GM23338 (cell line): ENCODE measurements at regions not wholly inside any gene's neighbourhood (a gene's known extent, or its start where the extent isn't known, plus 50 kb on each side); places are given as distances from the start of the nearest gene placed in this dataset.

Experiments
- ATAC-seq: fragments of 200-7000 bp; cut with Tn5 transposase; 3 replicates; pipeline ENCODE4 v1.9.1; 2020
- DNase-seq: peaks from one replicate; pipeline ENCODE4 v3.0.0-alpha.2; 2015; ENCODE audit warnings: low spot score
- H2AFZ ChIP-seq: fragments of 200-600 bp; sonication (generic); 2 replicates; pipeline ENCODE4 v1.8.0; 2016; ENCODE audit warnings: antibody characterized with exemption, mild to moderate bottlenecking, moderate library complexity
- H3F3A ChIP-seq: fragments of 200-600 bp; sonication (generic); replicated peaks from 2 replicates; pipeline ENCODE4 v1.8.0; 2017; ENCODE audit warnings: antibody characterized with exemption, mixed run types, low read depth
- H3K27ac ChIP-seq: fragments of 200-600 bp; sonication (generic); 2 replicates; pipeline ENCODE4 v1.6.1; 2016; ENCODE audit warnings: low read depth
- H3K27me3 ChIP-seq: fragments of 200-600 bp; sonication (generic); 2 replicates; pipeline ENCODE4 v1.8.0; 2016; ENCODE audit warnings: mild to moderate bottlenecking, mixed run types, moderate library complexity; ENCODE audit not compliant: insufficient read depth
- H3K36me3 ChIP-seq: fragments of 200-600 bp; sonication (generic); 2 replicates; pipeline ENCODE4 v1.8.0; 2016; ENCODE audit warnings: mild to moderate bottlenecking; ENCODE audit not compliant: insufficient read depth
- H3K4me1 ChIP-seq: fragments of 200-600 bp; sonication (generic); 2 replicates; pipeline ENCODE4 v1.8.0; 2016; ENCODE audit warnings: mild to moderate bottlenecking, moderate library complexity; ENCODE audit not compliant: insufficient read depth
- H3K4me2 ChIP-seq: fragments of 200-600 bp; sonication (generic); 2 replicates; pipeline ENCODE4 v1.7.1; 2017; ENCODE audit warnings: mixed run types
- H3K4me3 ChIP-seq: fragments of 200-600 bp; sonication (generic); 2 replicates; pipeline ENCODE4 v1.6.1; 2016; ENCODE audit warnings: mixed run types
- H3K79me2 ChIP-seq: fragments of 200-600 bp; sonication (generic); replicated peaks from 2 replicates; pipeline ENCODE4 v1.8.0; 2017; ENCODE audit warnings: mild to moderate bottlenecking; ENCODE audit not compliant: insufficient read depth
- H3K9me2 ChIP-seq: fragments of 200-600 bp; sonication (generic); 2 replicates; pipeline ENCODE4 v1.8.0; 2017; ENCODE audit not compliant: insufficient read depth
- H4K20me1 ChIP-seq: fragments of 200-600 bp; sonication (generic); replicated peaks from 2 replicates; pipeline ENCODE4 v1.8.0; 2017; ENCODE audit warnings: mild to moderate bottlenecking; ENCODE audit not compliant: insufficient read depth
- H3K27ac Mint-ChIP-seq: 2 replicates; pipeline ENCODE4 v1.8.0; 2020; ENCODE audit warnings: inconsistent platforms, mild to moderate bottlenecking, moderate library complexity, mixed read lengths
- H3K27me3 Mint-ChIP-seq: 3 replicates; pipeline ENCODE4 v1.8.0; 2022; ENCODE audit warnings: low read depth, mild to moderate bottlenecking, moderate library complexity, mixed read lengths, inconsistent platforms; ENCODE audit not compliant: insufficient read depth, poor library complexity
- H3K36me3 Mint-ChIP-seq: 3 replicates; pipeline ENCODE4 v1.8.0; 2021; ENCODE audit warnings: low read depth, mild to moderate bottlenecking, inconsistent platforms, moderate library complexity, mixed read lengths
- H3K4me1 Mint-ChIP-seq: 3 replicates; pipeline ENCODE4 v1.8.0; 2020; ENCODE audit warnings: mild to moderate bottlenecking, inconsistent platforms, mixed read lengths
- H3K4me3 Mint-ChIP-seq: 3 replicates; pipeline ENCODE4 v1.8.0; 2021; ENCODE audit warnings: moderate library complexity, mild to moderate bottlenecking, inconsistent platforms, mixed read lengths
- H3K9me3 Mint-ChIP-seq: 3 replicates; pipeline ENCODE4 v1.8.0; 2020; ENCODE audit warnings: moderate library complexity, mild to moderate bottlenecking, inconsistent platforms, mixed read lengths
- CREB1 ChIP-seq: fragments of 250-450 bp; sonication (Bioruptor Pico); IDR thresholded peaks from 2 replicates; pipeline ENCODE4 v1.5.0; 2020; ENCODE audit warnings: low read depth, mild to moderate bottlenecking, moderate library complexity
- CTCF ChIP-seq, 2 experiments: fragments of 200-600 bp in 1 of 2; sonication (generic) in 1 of 2; conservative IDR thresholded peaks; 2 replicates each; pipeline versions ENCODE4 v1.5.1 to v1.6.1; 2016 to 2017; ENCODE audit warnings: antibody characterized with exemption in 2 of 2, low read depth in 2 of 2, mild to moderate bottlenecking in 2 of 2, moderate library complexity in 1 of 2
- ETS1 ChIP-seq: IDR thresholded peaks from 2 replicates; pipeline ENCODE4 v1.6.1; 2016; ENCODE audit warnings: antibody characterized with exemption
- EZH2 ChIP-seq: fragments of 200-600 bp; sonication (generic); IDR thresholded peaks from one replicate; pipeline ENCODE4 v1.8.0; 2017; ENCODE audit warnings: antibody characterized with exemption, mild to moderate bottlenecking, low read depth; ENCODE audit not compliant: unreplicated experiment
- EZH2phosphoT487 ChIP-seq: fragments of 200-600 bp; sonication (generic); IDR thresholded peaks from one replicate; pipeline ENCODE4 v1.8.1; 2018; ENCODE audit warnings: antibody characterized with exemption; ENCODE audit not compliant: unreplicated experiment
- JUNB ChIP-seq: IDR thresholded peaks from one replicate; pipeline ENCODE4 v1.6.1; 2016; ENCODE audit warnings: antibody characterized with exemption; ENCODE audit not compliant: unreplicated experiment
- NANOG ChIP-seq: IDR thresholded peaks from 2 replicates; pipeline ENCODE4 v1.6.1; 2016; ENCODE audit warnings: antibody characterized with exemption, borderline replicate concordance
- POLR2AphosphoS5 ChIP-seq: IDR thresholded peaks from 2 replicates; pipeline ENCODE4 v1.6.1; 2016; ENCODE audit warnings: antibody characterized with exemption, low read depth
- REST ChIP-seq: IDR thresholded peaks from one replicate; pipeline ENCODE4 v1.6.1; 2018; ENCODE audit warnings: antibody characterized with exemption; ENCODE audit not compliant: unreplicated experiment
- STAT1 ChIP-seq: IDR thresholded peaks from one replicate; pipeline ENCODE4 v1.6.1; 2016; ENCODE audit warnings: antibody characterized with exemption; ENCODE audit not compliant: unreplicated experiment
- ZNF114 ChIP-seq: fragments of 250-450 bp; sonication (Bioruptor Pico); IDR thresholded peaks from 2 replicates; pipeline ENCODE4 v1.5.0; 2020; ENCODE audit warnings: mild to moderate bottlenecking, moderate library complexity
- ZNF331 ChIP-seq: fragments of 250-450 bp; sonication (Bioruptor Pico); IDR thresholded peaks from 2 replicates; pipeline ENCODE4 v1.5.0; 2020; ENCODE audit warnings: low read depth, mild to moderate bottlenecking, moderate library complexity
- ZNF462 ChIP-seq: fragments of 250-450 bp; sonication (Bioruptor Pico); IDR thresholded peaks from 2 replicates; pipeline ENCODE4 v1.5.0; 2020; ENCODE audit warnings: mild to moderate bottlenecking, moderate library complexity

GRCh38 chr1:98367426-98367825, 294.1 kb upstream of the SNX7 start:
- no peaks in the 10 kb centered on the region for H4K20me1 ChIP-seq

More at GRCh38 chr1:98367426-98367825, 294.1 kb upstream of the SNX7 start:
- H2AFZ ChIP-seq, result no peak overlapping the region
- no peak for ATAC-seq
- no peaks in the 10 kb centered on the region for H3K4me1 ChIP-seq
- H3K36me3 Mint-ChIP-seq, result no peaks in the 10 kb centered on the region
- H3K27ac ChIP-seq, result no peak overlapping the region
- H3K36me3 ChIP-seq, result no peaks in the 10 kb centered on the region
- no peak overlapping the region for H3K4me2 ChIP-seq
- no peaks in the 10 kb centered on the region for H3K27me3 ChIP-seq
- H3K4me3 ChIP-seq, result no peak overlapping the region
- no peak overlapping the region for H3K27ac Mint-ChIP-seq
- no peaks in the 10 kb centered on the region for H3F3A ChIP-seq
- no peaks in the 10 kb centered on the region for H3K9me3 Mint-ChIP-seq
- no peak for DNase-seq
- H3K9me2 ChIP-seq, result peaks cover 4% of the 10 kb centered on the region; the same call in 1 of the 2 replicates
- TF ChIP-seq ZNF114 (CRISPR knock-in tag) (no peak), EZH2phosphoT487 (no peak), CTCF (conservative IDR thresholded peaks at IDR 0.05; ENCODE audit: low read depth in 2 of 2) (no peak), POLR2AphosphoS5 (no peak), ZNF462 (CRISPR knock-in tag) (no peak), JUNB (no peak), EZH2 (no peak), ZNF331 (no peak), NANOG (no peak), REST (no peak), ETS1 (no peak), STAT1 (no peak), CREB1 (CRISPR knock-in tag) (no peak)
- H3K4me3 Mint-ChIP-seq, result no peak overlapping the region
- H3K27me3 Mint-ChIP-seq, result peaks cover 1% of the 10 kb centered on the region
- peaks cover 5% of the 10 kb centered on the region for H3K4me1 Mint-ChIP-seq
- H3K79me2 ChIP-seq, result no peaks in the 10 kb centered on the region
